SKM-1 (cell line): ENCODE measurements at regions not wholly inside any gene's neighbourhood (a gene's known extent, or its start where the extent isn't known, plus 50 kb on each side); places are given as distances from the start of the nearest gene placed in this dataset.

Source experiments
- DNase-seq: peaks from one replicate; lab custom pipeline; 2025; ENCODE audit not compliant: unreplicated experiment; lab: John Stamatoyannopoulos, UW

- no peak for DNase-seq
Observed at GRCh38 chr2:14684516-14684915, 52.0 kb downstream of the LRATD1 start.

GRCh38 chr2:14690926-14691325 lies 58.4 kb downstream of the LRATD1 start:
- no peak for DNase-seq

- no peak for DNase-seq
Observed at GRCh38 chr2:14693874-14694273, 61.4 kb downstream of the LRATD1 start.

GRCh38 chr2:14700753-14701152 lies 68.2 kb downstream of the LRATD1 start:
- no peak for DNase-seq

GRCh38 chr2:14702258-14702657 lies 69.7 kb downstream of the LRATD1 start:
- no peak for DNase-seq

- no peak for DNase-seq
Observed at GRCh38 chr2:14706201-14706600, 73.7 kb downstream of the LRATD1 start.

GRCh38 chr2:14712111-14712510 lies 79.6 kb downstream of the LRATD1 start:
- no peak for DNase-seq

GRCh38 chr2:14713248-14713647 lies 80.7 kb downstream of the LRATD1 start:
- no peak for DNase-seq

GRCh38 chr2:14715600-14715999 lies 83.1 kb downstream of the LRATD1 start:
- DNase-seq: no peak

- DNase-seq: no peak
Observed at GRCh38 chr2:14716319-14716718, 83.8 kb downstream of the LRATD1 start.

GRCh38 chr2:14717131-14717530 lies 84.6 kb downstream of the LRATD1 start:
- no peak for DNase-seq

- no peak for DNase-seq
Observed at GRCh38 chr2:14720319-14720718, 87.8 kb downstream of the LRATD1 start.

- DNase-seq: no peak
Observed at GRCh38 chr2:14720739-14721138, 88.2 kb downstream of the LRATD1 start.

GRCh38 chr2:14722904-14723570 lies 90.5 kb downstream of the LRATD1 start:
- no peak for DNase-seq

- no peak for DNase-seq
Observed at GRCh38 chr2:14723684-14724083, 91.2 kb downstream of the LRATD1 start.

GRCh38 chr2:14735696-14736095 lies 103.2 kb downstream of the LRATD1 start:
- DNase-seq: no peak

GRCh38 chr2:14737201-14737600 lies 104.7 kb downstream of the LRATD1 start:
- no peak for DNase-seq

- no peak for DNase-seq
Observed at GRCh38 chr2:14743861-14744260, 111.3 kb downstream of the LRATD1 start.

- no peak for DNase-seq
Observed at GRCh38 chr2:14745288-14746076, 113.0 kb downstream of the LRATD1 start.

- no peak for DNase-seq
Observed at GRCh38 chr2:14746133-14746532, 113.6 kb downstream of the LRATD1 start.

- DNase-seq: no peak
Observed at GRCh38 chr2:14747447-14747846, 114.9 kb downstream of the LRATD1 start.

GRCh38 chr2:14749884-14750283 lies 117.4 kb downstream of the LRATD1 start:
- no peak for DNase-seq

GRCh38 chr2:14750433-14750832 lies 117.9 kb downstream of the LRATD1 start:
- no peak for DNase-seq
